Spleen (tissue), 11 donors: ENCODE measurements at regions not wholly inside any gene's neighbourhood (a gene's known extent, or its start where the extent isn't known, plus 50 kb on each side); places are given as distances from the start of the nearest gene placed in this dataset.

Experiments used
- DNase-seq: peaks from one replicate; pipeline ENCODE4 v3.0.0-alpha.2; 2020
- H3K27ac ChIP-seq, 8 donors: fragments of 200-600 bp; sonication (generic) in 7 of 8; 1 replicate in 4 of 8; 2 replicates in 4 of 8; pipeline versions ENCODE4 v1.5.0 to v1.8.0; 2016 to 2021; ENCODE audit warnings: inconsistent platforms in 4 of 8, mild to moderate bottlenecking in 4 of 8, moderate library complexity in 1 of 8
- H3K27me3 ChIP-seq, 7 donors: fragments of 200-600 bp; sonication (generic) in 6 of 7; replicated peaks in 1 of 7; 1 replicate in 4 of 7; 2 replicates in 3 of 7; pipeline versions ENCODE4 v1.5.0 to v1.8.0; 2016 to 2021; ENCODE audit warnings: inconsistent platforms in 3 of 7, mild to moderate bottlenecking in 1 of 7
- H3K36me3 ChIP-seq, 6 donors: fragments of 200-600 bp; sonication (generic) in 5 of 6; 1 replicate in 4 of 6; 2 replicates in 2 of 6; pipeline versions ENCODE4 v1.5.0 to v1.8.0; 2016 to 2021; ENCODE audit warnings: inconsistent platforms in 2 of 6
- H3K4me1 ChIP-seq, 6 donors: fragments of 200-600 bp; sonication (generic) in 5 of 6; 1 replicate in 3 of 6; 2 replicates in 3 of 6; pipeline versions ENCODE4 v1.5.0 to v1.8.0; 2016 to 2021; ENCODE audit warnings: inconsistent platforms in 3 of 6
- H3K4me3 ChIP-seq, 8 donors: fragments of 200-600 bp; sonication (generic) in 7 of 8; 1 replicate in 4 of 8; 2 replicates in 4 of 8; pipeline versions ENCODE4 v1.5.0 to v1.8.0; 2016 to 2021; ENCODE audit warnings: inconsistent platforms in 4 of 8, mild to moderate bottlenecking in 4 of 8, moderate library complexity in 2 of 8
- H3K9me3 ChIP-seq, 8 donors: fragments of 200-600 bp; sonication (generic) in 7 of 8; 1 replicate in 4 of 8; 2 replicates in 4 of 8; pipeline versions ENCODE4 v1.5.0 to v1.8.0; 2016 to 2021; ENCODE audit warnings: inconsistent platforms in 4 of 8
- POLR2A ChIP-seq, 3 donors: fragments of 450-650 bp; IDR thresholded peaks; one replicate each; pipeline ENCODE4 v1.5.1; 2017; ENCODE audit warnings: antibody characterized with exemption in 3 of 3, mild to moderate bottlenecking in 1 of 3
- POLR2AphosphoS5 ChIP-seq, 3 donors: sonication (generic); formaldehyde crosslinking; IDR thresholded peaks; one replicate each; pipeline ENCODE4 v1.5.1; 2017; ENCODE audit warnings: antibody characterized with exemption in 3 of 3
- WGBS, 5 donors: extraction: QIAGEN DNeasy Blood & Tissue Kit in 3 of 5; methylation state at CpG; one replicate each; pipeline versions ENCODE4 v1.1.5 to v1.1.7; 2013 to 2018; 5-methylcytosine and 5-hydroxymethylcytosine counted together
- intact Hi-C: fragments of 100-400 bp; cut with DNase I; formaldehyde crosslinking; loops from one replicate; pipeline ENCODE4 v1.15.0; 2023; ENCODE audit warnings: low total_unique reads
- TF ChIP-seq, protein P1 (sequence below), 11 experiments: fragments of 200-600 bp in 7 of 11; fragments of 450-650 bp in 4 of 11; sonication (generic) in 4 of 11; IDR thresholded peaks in 8 of 11; conservative IDR thresholded peaks in 3 of 11; 1 replicate in 7 of 11; 2 replicates in 4 of 11; pipeline versions ENCODE4 v1.4.0 to v1.8.0; 2016 to 2021; ENCODE audit warnings: antibody characterized with exemption in 11 of 11, inconsistent platforms in 4 of 11, mild to moderate bottlenecking in 1 of 11
- donor health status: healthy with polysubstance abuse.
- donor health status: DM: no; HTN: no; CAD: no; lungs with moderate emphysema.
- donor health status: DM: no; HTN: no; CAD: no.
- donor health status: Bipolar disorder and iron deficiency.
- donor health status: healthy.
- donor health status: DM: no; HTN: no; CAD: no.
- donor health status: DM: yes; HTN: yes; CAD: no.

DNA sequence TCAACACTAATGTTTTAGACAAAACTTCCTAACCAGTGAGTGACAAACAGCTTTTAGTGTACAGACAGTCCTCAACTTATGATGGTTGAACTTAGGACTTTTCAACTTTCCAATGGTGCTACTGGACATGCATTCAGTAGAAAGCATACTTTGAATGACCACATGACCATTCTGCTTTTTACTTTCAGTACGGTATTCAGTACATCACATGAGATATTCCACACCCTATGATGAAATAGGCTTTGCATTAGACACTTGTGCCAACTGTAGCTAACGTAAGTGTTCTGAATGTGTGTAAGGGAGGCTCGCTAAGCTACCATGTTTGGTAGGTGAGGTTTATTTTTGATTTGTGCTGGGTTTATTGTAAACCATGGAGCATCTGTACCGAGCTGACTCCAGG lies 113.7 kb downstream of the WNT7A start:
- H3K27me3 ChIP-seq, result peaks cover 0 to 13% (median 0%) of the 10 kb centered on the region in 7 donors
- TF ChIP-seq, protein P1, sequence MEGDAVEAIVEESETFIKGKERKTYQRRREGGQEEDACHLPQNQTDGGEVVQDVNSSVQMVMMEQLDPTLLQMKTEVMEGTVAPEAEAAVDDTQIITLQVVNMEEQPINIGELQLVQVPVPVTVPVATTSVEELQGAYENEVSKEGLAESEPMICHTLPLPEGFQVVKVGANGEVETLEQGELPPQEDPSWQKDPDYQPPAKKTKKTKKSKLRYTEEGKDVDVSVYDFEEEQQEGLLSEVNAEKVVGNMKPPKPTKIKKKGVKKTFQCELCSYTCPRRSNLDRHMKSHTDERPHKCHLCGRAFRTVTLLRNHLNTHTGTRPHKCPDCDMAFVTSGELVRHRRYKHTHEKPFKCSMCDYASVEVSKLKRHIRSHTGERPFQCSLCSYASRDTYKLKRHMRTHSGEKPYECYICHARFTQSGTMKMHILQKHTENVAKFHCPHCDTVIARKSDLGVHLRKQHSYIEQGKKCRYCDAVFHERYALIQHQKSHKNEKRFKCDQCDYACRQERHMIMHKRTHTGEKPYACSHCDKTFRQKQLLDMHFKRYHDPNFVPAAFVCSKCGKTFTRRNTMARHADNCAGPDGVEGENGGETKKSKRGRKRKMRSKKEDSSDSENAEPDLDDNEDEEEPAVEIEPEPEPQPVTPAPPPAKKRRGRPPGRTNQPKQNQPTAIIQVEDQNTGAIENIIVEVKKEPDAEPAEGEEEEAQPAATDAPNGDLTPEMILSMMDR (IDR thresholded peaks at IDR 0.05 in 8 of 11, conservative IDR thresholded peaks at IDR 0.05 in 3 of 11), result no peak
- TF ChIP-seq POLR2AphosphoS5 (IDR thresholded peaks at IDR 0.05) (no peak), POLR2A (IDR thresholded peaks at IDR 0.05) (no peak)
- H3K4me3 ChIP-seq, result no peak overlapping the region
- H3K36me3 ChIP-seq, result no peaks in the 10 kb centered on the region
- DNase-seq, result no peak
- H3K4me1 ChIP-seq, result no peaks in the 10 kb centered on the region
- intact Hi-C loops, result no loop called here
- H3K9me3 ChIP-seq, result peaks cover 0 to 12% (median 2%) of the 10 kb centered on the region in 8 donors
- WGBS, 5 donors, result 63 to 82% (median 71%) methylated on average over 4 of the region's 4 CpGs
- no peak overlapping the region for H3K27ac ChIP-seq

- peaks cover 0 to 12% (median 2%) of the 10 kb centered on the region in 8 donors for H3K9me3 ChIP-seq
- no peak for DNase-seq
- H3K36me3 ChIP-seq, result no peaks in the 10 kb centered on the region
- no peak overlapping the region for H3K27ac ChIP-seq
- 72 to 87% (median 78%) methylated on average over 7 to 9 of the region's 9 CpGs for WGBS, 5 donors
- H3K27me3 ChIP-seq, result peaks cover 0 to 6% (median 0%) of the 10 kb centered on the region in 7 donors
- H3K4me3 ChIP-seq, result no peak overlapping the region
- TF ChIP-seq POLR2A (IDR thresholded peaks at IDR 0.05) (no peak), POLR2AphosphoS5 (IDR thresholded peaks at IDR 0.05) (no peak)
- TF ChIP-seq, protein P1 (IDR thresholded peaks at IDR 0.05 in 8 of 11, conservative IDR thresholded peaks at IDR 0.05 in 3 of 11), result no peak
- intact Hi-C loops, result no loop called here
- no peaks in the 10 kb centered on the region for H3K4me1 ChIP-seq
Measured at GRCh38 chr3:13764161-13764560, 115.7 kb downstream of the WNT7A start.

GRCh38 chr3:13762906-13763305 lies 117.0 kb downstream of the WNT7A start:
- intact Hi-C loops, result no loop called here

DNA sequence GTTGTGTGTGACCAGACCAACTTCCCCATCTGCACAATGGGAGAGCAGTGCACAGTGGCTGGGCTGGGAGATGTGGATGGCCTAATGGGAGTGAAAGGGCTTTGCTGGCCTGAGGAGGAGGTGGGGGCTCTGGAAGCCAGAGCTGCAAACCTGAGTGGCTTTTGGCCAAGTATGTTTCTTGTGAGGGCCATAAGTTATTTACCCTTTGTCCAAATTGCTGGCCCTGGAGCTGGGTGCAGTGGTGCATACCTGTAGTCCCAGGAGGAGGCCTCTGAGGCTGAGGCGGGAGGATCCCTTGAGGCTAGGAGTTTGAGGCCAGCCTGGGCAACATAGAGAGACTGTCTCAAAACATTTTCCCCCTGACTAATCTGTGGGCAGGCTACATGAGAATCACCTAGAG lies 129.1 kb downstream of the WNT7A start:
- Histone ChIP-seq H3K27ac (no peak overlapping the region), H3K4me1 (peaks cover 0 to 9% (median 2%) of the 10 kb centered on the region in 6 donors), H3K36me3 (no peaks in the 10 kb centered on the region), H3K9me3 (peaks cover 0 to 14% (median 13%) of the 10 kb centered on the region in 8 donors), H3K4me3 (no peak overlapping the region), H3K27me3 (peaks cover 0 to 15% (median 0%) of the 10 kb centered on the region in 7 donors)
- WGBS, 5 donors, result 67 to 100% (median 89%) methylated on average over 1 of the region's 1 CpG
- intact Hi-C loops, result no loop called here
- TF ChIP-seq POLR2AphosphoS5 (IDR thresholded peaks at IDR 0.05) (no peak), POLR2A (IDR thresholded peaks at IDR 0.05) (no peak)
- TF ChIP-seq, protein P1 (IDR thresholded peaks at IDR 0.05 in 8 of 11, conservative IDR thresholded peaks at IDR 0.05 in 3 of 11), result no peak
- no peak for DNase-seq

More at GRCh38 chr3:13762906-13763305, 117.0 kb downstream of the WNT7A start:
- DNase-seq, result no peak
- WGBS, 5 donors, result 72 to 93% (median 80%) methylated on average over 7 of the region's 7 CpGs
- Histone ChIP-seq H3K27me3 (peaks cover 0 to 14% (median 0%) of the 10 kb centered on the region in 7 donors), H3K27ac (no peak overlapping the region), H3K9me3 (peaks cover 0 to 12% (median 2%) of the 10 kb centered on the region in 8 donors), H3K4me3 (no peak overlapping the region), H3K36me3 (no peaks in the 10 kb centered on the region), H3K4me1 (no peaks in the 10 kb centered on the region)
- no peak for TF ChIP-seq POLR2AphosphoS5 (IDR thresholded peaks at IDR 0.05)
- TF ChIP-seq POLR2A (IDR thresholded peaks at IDR 0.05), result no peak
- TF ChIP-seq, protein P1 (IDR thresholded peaks at IDR 0.05 in 8 of 11, conservative IDR thresholded peaks at IDR 0.05 in 3 of 11), result no peak
